DND-41 (cell line): ENCODE measurements at regions not wholly inside any gene's neighbourhood (a gene's known extent, or its start where the extent isn't known, plus 50 kb on each side); places are given as distances from the start of the nearest gene placed in this dataset.

Experiments
- ATAC-seq: fragments of 200-7000 bp; cut with Tn5 transposase; 3 replicates; pipeline ENCODE4 v1.9.1; 2021; ENCODE audit warnings: low read depth; ENCODE audit not compliant: insufficient read depth
- DNase-seq: peaks from one replicate; pipeline ENCODE4 v3.0.0-alpha.2; 2020
- H2AFZ ChIP-seq: 2 replicates; pipeline ENCODE4 v1.6.0; 2012; ENCODE audit warnings: low read depth, low read length
- H3K27ac ChIP-seq: 2 replicates; pipeline ENCODE4 v1.5.1; 2012; ENCODE audit warnings: low read length, inconsistent platforms
- H3K27me3 ChIP-seq: fragments of 200-600 bp; sonication (generic); 2 replicates; pipeline ENCODE4 v1.6.0; 2012; ENCODE audit warnings: low read length, mild to moderate bottlenecking, inconsistent platforms; ENCODE audit not compliant: insufficient read depth, poor library complexity
- H3K36me3 ChIP-seq: 2 replicates; pipeline ENCODE4 v1.5.1; 2012; ENCODE audit warnings: low read length, inconsistent platforms; ENCODE audit not compliant: insufficient read depth
- H3K4me1 ChIP-seq: 2 replicates; pipeline ENCODE4 v1.5.1; 2012; ENCODE audit warnings: mild to moderate bottlenecking, low read length; ENCODE audit not compliant: insufficient read depth
- H3K4me2 ChIP-seq: 2 replicates; pipeline ENCODE4 v1.6.0; 2012; ENCODE audit warnings: mild to moderate bottlenecking, moderate library complexity, low read length, inconsistent platforms; ENCODE audit not compliant: insufficient read depth
- H3K4me3 ChIP-seq, 2 experiments: fragments of 200-600 bp in 1 of 2; shearing (Covaris generic) in 1 of 2; 2 replicates each; pipeline ENCODE4 v1.5.1; 2012 to 2016; ENCODE audit warnings: inconsistent platforms in 2 of 2, low read length in 2 of 2, mild to moderate bottlenecking in 2 of 2, low read depth in 1 of 2, moderate library complexity in 1 of 2
- H3K79me2 ChIP-seq: 2 replicates; pipeline ENCODE4 v1.6.0; 2012; ENCODE audit warnings: low read length, inconsistent platforms; ENCODE audit not compliant: insufficient read depth
- H3K9ac ChIP-seq: 2 replicates; pipeline ENCODE4 v1.6.0; 2012; ENCODE audit warnings: low read depth, mild to moderate bottlenecking, inconsistent platforms, low read length, moderate library complexity
- H3K9me3 ChIP-seq: 2 replicates; pipeline ENCODE4 v1.5.1; 2012; ENCODE audit warnings: low read length, moderate library complexity, mild to moderate bottlenecking, inconsistent platforms; ENCODE audit not compliant: insufficient read depth, severe bottlenecking
- H4K20me1 ChIP-seq: 2 replicates; pipeline ENCODE4 v1.6.0; 2012; ENCODE audit warnings: low read length; ENCODE audit not compliant: insufficient read depth
- EZH2 ChIP-seq: IDR thresholded peaks from 3 replicates; pipeline ENCODE4 v1.6.1; 2012; ENCODE audit warnings: borderline replicate concordance, low read depth, mild to moderate bottlenecking, moderate library complexity, low read length, inconsistent platforms; ENCODE audit not compliant: severe bottlenecking
- TF ChIP-seq, protein P1 (sequence below): IDR thresholded peaks from 2 replicates; pipeline ENCODE4 v1.5.1; 2012; ENCODE audit warnings: borderline replicate concordance, low read length, moderate library complexity, mild to moderate bottlenecking; ENCODE audit not compliant: poor library complexity, severe bottlenecking; ENCODE audit errors: extremely low read depth

GRCh38 chr4:96652821-96653220, 812.9 kb downstream of the PDHA2 start:
- H4K20me1 ChIP-seq: no peaks in the 10 kb centered on the region
- ATAC-seq (no peak), DNase-seq (no peak)
- H3K4me3 ChIP-seq: no peak overlapping the region
- peaks cover 17% of the 10 kb centered on the region for H3K9me3 ChIP-seq
- H3K27ac ChIP-seq: no peak overlapping the region
- no peak overlapping the region for H3K9ac ChIP-seq
- no peak overlapping the region for H3K4me2 ChIP-seq
- H3K36me3 ChIP-seq: no peaks in the 10 kb centered on the region
- TF ChIP-seq, protein P1, sequence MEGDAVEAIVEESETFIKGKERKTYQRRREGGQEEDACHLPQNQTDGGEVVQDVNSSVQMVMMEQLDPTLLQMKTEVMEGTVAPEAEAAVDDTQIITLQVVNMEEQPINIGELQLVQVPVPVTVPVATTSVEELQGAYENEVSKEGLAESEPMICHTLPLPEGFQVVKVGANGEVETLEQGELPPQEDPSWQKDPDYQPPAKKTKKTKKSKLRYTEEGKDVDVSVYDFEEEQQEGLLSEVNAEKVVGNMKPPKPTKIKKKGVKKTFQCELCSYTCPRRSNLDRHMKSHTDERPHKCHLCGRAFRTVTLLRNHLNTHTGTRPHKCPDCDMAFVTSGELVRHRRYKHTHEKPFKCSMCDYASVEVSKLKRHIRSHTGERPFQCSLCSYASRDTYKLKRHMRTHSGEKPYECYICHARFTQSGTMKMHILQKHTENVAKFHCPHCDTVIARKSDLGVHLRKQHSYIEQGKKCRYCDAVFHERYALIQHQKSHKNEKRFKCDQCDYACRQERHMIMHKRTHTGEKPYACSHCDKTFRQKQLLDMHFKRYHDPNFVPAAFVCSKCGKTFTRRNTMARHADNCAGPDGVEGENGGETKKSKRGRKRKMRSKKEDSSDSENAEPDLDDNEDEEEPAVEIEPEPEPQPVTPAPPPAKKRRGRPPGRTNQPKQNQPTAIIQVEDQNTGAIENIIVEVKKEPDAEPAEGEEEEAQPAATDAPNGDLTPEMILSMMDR: no peak
- TF ChIP-seq EZH2: no peak
- peaks cover 19% of the 10 kb centered on the region for H3K4me1 ChIP-seq
- H3K27me3 ChIP-seq: no peaks in the 10 kb centered on the region
- no peaks in the 10 kb centered on the region for H3K79me2 ChIP-seq
- no peak overlapping the region for H2AFZ ChIP-seq

DNA sequence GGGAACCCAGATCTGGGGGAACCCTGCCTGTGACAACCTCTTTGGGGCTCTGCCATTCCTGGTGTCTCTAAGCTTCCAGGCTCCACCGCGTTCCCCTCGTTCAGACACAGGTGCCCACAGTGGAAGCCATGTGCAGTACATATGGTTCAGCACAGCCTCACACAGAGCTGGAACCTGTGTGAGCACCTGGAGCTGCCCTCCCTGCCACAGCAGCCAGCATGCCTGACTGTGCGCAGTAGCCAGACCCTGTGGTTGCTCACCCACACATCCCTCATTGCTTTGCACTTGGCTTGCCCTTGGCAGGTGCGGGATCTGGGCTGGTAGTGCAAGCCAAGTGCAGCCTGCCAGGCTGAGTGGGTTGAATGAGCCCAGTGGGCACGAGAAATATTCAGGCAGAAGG, 814.2 kb downstream of the PDHA2 start:
- Histone ChIP-seq H3K79me2 (no peaks in the 10 kb centered on the region), H3K9me3 (peaks cover 17% of the 10 kb centered on the region), H3K4me2 (no peak overlapping the region), H3K27ac (no peak overlapping the region), H3K9ac (no peak overlapping the region), H3K36me3 (no peaks in the 10 kb centered on the region), H3K4me3 (no peak overlapping the region), H2AFZ (no peak overlapping the region; the same call in 1 of the 2 replicates), H3K4me1 (peaks cover 14% of the 10 kb centered on the region), H4K20me1 (no peaks in the 10 kb centered on the region), H3K27me3 (no peaks in the 10 kb centered on the region)
- TF ChIP-seq, protein P1: no peak
- TF ChIP-seq EZH2: no peak
- DNase-seq: no peak
- no peak for ATAC-seq

- Histone ChIP-seq H3K4me2 (no peak overlapping the region), H3K79me2 (no peaks in the 10 kb centered on the region), H3K9ac (no peak overlapping the region), H3K27me3 (no peaks in the 10 kb centered on the region), H4K20me1 (no peaks in the 10 kb centered on the region), H2AFZ (no peak overlapping the region), H3K36me3 (no peaks in the 10 kb centered on the region), H3K4me3 (no peak overlapping the region), H3K27ac (no peak overlapping the region), H3K4me1 (no peaks in the 10 kb centered on the region), H3K9me3 (peaks cover 6% of the 10 kb centered on the region)
- ATAC-seq: no peak
- no peak for DNase-seq
- TF ChIP-seq, protein P1: no peak
- TF ChIP-seq EZH2: no peak
These were observed 830.5 kb downstream of the PDHA2 start for GRCh38 chr4:96670381-96670780.

- H3K4me2 ChIP-seq: no peak overlapping the region
- no peak for TF ChIP-seq EZH2
- TF ChIP-seq, protein P1: no peak
- H3K4me3 ChIP-seq: no peak overlapping the region
- DNase-seq (no peak), ATAC-seq (no peak)
- H3K27me3 ChIP-seq: no peaks in the 10 kb centered on the region
- H3K36me3 ChIP-seq: no peaks in the 10 kb centered on the region
- no peaks in the 10 kb centered on the region for H3K9me3 ChIP-seq
- H3K4me1 ChIP-seq: no peaks in the 10 kb centered on the region; the same call in 1 of the 2 replicates
- H3K79me2 ChIP-seq: no peaks in the 10 kb centered on the region
- no peak overlapping the region for H3K9ac ChIP-seq
- no peaks in the 10 kb centered on the region for H4K20me1 ChIP-seq
- no peak overlapping the region for H2AFZ ChIP-seq
- no peak overlapping the region for H3K27ac ChIP-seq
These were observed 835.5 kb downstream of the PDHA2 start for GRCh38 chr4:96675416-96675815.
